GM18868 (cell line): ENCODE measurements at regions not wholly inside any gene's neighbourhood (a gene's known extent, or its start where the extent isn't known, plus 50 kb on each side); places are given as distances from the start of the nearest gene placed in this dataset.

Experiments used
- ATAC-seq: cut with Tn5 transposase; IDR thresholded peaks from one replicate; pipeline ENCODE4 v1.9.1; 2021; ENCODE audit warnings: mild to moderate bottlenecking, moderate library complexity; ENCODE audit not compliant: unreplicated experiment

- no peak for ATAC-seq
Observed at GRCh38 chr6:92667843-92668242, 751.5 kb downstream of the EPHA7 start.

GRCh38 chr6:92648364-92649086 is 770.8 kb downstream of the EPHA7 start:
- ATAC-seq = no peak

DNA sequence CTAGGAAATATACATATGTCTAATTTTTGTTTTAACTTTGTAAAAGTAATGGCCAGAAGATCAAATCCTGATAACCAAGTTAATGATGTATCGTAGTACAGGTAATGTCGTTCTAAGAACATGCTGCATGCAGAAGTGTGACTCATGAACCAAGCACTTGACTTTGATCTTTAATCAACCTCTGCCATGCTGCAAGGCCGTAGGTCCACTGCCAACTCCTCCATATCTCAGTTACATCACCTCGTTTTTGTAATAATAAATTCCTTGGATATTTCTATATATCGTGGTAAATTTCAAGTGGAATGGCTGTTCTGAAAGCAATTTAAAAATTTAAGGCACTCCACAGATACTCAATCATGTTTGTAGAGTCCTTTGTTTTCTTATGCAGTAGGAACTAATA is 771.7 kb downstream of the EPHA7 start:
- no peak for ATAC-seq

DNA sequence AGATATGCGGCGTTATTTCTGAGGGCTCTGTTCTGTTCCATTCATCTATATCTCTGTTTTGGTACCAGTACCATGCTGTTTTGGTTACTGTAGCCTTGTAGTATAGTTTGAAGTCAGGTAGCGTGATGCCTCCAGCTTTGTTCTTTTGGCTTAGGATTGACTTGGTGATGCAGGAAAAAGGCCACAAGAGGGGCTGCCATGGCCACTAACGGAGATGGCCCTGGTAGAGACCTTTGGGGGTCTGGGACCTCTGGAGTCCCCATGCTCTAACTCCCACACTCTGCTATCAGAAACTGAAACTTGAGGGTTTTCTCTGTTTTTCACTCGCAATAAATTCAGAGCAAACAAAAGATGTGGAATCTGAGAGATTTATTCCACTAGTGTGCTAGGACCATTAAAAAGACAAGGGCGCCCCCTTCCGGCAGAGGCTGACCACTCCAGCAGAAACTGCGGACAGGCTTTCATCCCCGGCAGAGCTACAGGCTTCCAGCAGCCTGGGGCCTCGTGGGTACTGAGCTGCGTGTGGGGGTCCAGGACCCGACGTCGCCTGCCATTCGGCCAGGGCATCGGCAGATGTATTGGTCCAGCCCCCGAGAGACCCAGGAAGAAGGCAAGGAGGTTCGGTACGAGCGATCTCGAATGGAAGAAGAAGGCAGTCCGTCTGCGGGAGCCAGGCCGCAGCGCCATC is 775.1 kb downstream of the EPHA7 start:
- ATAC-seq = peak; percentile 95

GRCh38 chr6:92635553-92636153 is 783.7 kb downstream of the EPHA7 start:
- ATAC-seq = no peak

DNA sequence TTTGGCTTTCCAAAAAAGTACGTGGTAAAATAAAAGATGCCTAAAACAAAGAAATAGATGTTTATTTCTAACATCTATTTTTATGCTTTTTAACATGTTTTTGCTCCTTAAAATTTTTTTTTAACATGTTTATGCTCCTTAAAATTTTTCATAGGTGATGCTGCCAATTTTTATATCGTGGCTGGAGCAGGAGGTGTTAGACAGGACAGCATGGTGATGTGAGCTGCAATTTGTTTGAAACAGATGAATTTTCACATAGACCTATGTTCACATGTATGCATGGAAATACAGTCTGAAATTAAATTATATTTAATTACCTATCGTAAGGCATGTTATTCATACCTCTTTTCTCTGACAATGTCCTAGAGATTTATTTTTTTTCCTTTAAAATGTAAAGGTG is 784.8 kb downstream of the EPHA7 start:
- no peak for ATAC-seq

GRCh38 chr6:92623431-92623830 is 795.9 kb downstream of the EPHA7 start:
- no peak for ATAC-seq

GRCh38 chr6:92617721-92618120 is 801.6 kb downstream of the EPHA7 start:
- no peak for ATAC-seq

DNA sequence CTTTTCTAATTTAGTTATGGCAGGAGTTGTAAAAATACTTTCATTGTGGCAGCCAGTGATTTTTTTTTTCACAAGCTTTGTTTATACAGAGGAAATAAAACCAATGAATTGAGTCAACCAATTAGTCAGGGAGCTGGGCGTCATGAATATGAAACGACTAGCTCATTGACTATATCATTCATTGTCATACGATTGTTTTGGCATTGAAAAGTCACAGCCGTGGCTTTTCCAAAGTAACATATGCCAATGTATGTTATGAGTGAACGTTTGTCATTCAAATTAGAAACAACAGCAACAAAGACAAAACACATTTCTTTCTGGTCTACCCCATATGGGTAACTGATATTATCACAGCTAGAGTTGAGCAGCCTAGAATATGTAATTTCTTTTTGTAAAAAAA is 810.6 kb downstream of the EPHA7 start:
- no peak for ATAC-seq

DNA sequence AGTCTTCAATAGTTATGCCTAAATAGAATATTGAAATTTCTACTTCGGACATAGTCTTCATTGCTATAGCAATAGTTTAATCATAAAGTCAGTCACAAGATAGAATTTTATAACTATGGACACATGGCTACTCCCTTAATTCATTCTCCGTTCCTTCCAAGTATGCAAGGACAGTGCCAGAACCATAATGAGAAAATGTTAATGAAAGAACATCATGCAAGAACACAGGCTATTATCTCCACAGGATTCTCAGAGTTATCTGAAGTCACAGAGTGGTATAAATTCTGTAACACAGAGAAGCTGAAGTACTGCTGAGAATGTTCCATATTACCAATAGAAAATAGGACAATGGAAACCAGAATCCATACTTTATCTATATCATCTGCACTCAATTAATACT is 826.2 kb downstream of the EPHA7 start:
- no peak for ATAC-seq

DNA sequence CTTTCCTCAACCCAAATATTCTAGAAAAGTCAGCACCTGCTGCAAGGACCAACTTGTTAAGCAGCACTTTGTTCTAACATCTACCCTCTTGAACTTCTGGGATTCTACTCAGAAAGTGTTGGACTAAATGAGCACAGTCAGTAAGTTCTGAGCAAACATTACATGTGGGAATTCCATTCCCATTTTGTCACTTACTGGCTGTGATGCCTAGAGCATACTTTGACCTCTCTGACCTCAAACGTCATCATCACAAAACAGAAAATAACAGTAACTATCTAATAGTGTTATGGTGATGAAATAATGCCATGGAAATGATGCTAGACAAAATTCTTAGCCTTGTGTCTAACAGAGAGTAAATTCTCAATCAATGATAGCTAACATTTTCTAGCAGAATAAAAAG is 829.4 kb downstream of the EPHA7 start:
- no peak for ATAC-seq

DNA sequence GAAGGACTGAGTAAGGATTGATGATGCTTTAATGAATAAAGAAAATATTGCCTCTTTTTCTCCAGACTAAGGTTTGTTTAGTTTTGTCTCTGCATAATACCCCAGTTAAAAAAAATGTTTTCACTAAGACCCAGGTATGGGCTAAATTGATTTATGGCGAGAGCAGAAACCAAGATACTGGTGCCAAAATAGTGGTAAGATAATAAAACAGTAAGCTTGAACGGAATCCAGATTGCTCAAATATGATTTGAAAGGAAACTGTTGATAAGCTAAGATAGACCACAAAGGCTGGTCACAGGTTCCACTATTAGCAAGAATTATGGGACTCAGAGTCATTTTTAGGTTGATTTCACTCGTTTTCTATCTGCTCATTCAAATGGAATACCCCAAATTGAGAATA is 831.2 kb downstream of the EPHA7 start:
- ATAC-seq = no peak

DNA sequence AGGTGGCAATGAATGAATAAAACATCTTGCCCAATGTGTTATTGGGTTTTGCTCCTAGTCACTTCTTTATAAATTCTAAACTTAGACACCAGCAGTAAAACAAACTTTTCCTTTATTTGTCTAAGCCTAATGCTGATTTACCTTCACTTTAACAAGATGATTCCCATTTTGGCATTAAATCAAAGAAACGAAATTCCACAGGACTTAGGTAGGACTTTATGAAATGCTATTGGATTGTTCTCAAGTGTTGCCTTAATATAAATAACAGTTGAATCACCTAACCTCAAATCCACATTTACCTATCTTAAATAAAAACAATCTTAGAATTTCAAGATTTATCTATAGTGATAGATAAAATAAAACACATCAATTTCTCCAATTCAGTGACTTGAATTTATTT is 831.8 kb downstream of the EPHA7 start:
- ATAC-seq = no peak

DNA sequence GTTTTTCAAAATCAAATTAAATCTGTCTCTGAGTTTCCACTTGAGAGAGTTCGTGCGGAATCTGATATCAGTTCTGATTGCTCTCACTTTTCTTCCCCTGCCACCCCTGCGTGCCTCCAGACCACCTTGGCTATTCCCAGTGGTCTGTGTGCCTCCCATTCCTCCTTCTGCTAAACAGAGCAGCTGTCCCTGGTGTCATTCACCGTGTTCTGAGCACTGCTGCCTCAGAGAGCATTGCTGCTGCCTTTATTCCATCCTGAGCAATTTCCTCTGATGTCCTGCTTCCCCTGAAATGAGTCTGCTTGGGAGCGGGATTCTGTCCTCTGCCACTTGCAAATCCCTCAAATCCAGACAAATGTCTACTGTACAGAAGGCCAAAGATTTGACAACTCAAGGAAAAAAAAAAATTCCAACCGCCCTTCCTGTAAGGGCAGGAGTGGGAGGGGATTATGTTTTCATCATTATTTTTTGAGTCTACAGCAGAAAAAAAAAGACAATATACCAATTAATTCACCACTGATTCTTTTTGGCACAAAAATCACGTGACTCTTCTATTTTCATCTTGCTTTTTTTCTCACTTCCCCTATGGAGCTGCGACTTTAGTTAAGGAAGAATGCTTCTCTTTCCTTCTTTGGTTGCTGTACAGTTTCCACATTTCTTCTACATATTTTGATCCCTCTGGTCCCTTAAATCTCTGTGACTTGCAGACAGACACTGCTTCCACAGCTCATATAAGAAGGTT is 833.0 kb downstream of the EPHA7 start:
- ATAC-seq = no peak

- ATAC-seq = no peak
Observed at GRCh38 chr6:92582211-92582610, 837.1 kb downstream of the EPHA7 start.

DNA sequence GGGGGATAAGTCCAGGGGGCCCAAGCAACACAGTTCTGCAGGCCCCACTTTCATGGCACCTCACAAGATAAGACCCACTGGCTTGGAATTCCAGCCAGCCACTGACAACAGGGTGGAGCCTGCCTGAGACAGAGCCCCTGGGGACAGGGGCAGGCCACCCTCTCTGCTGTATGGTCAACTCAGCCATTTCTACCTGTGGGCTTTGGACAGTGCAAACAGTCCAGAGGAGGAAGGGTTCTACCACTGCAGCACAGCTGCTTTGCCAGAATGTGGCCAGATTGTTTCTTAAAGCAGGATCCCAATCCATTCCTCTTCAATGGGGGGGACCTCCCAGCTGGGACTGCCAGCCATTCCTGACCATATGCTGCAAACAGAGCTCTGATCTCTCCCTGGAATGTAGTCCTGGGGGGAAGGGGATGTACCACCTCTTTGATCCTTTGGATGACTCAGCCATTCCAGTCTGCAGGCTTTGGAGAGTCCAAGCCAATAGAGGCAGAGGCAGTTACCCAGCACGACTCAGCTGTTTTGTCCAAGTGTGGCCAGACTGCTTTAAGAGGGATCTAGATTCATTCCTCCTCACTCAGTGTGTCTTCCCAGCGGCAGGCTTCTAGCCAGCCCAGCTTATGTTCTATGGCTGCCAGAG is 842.2 kb downstream of the EPHA7 start:
- ATAC-seq = no peak

DNA sequence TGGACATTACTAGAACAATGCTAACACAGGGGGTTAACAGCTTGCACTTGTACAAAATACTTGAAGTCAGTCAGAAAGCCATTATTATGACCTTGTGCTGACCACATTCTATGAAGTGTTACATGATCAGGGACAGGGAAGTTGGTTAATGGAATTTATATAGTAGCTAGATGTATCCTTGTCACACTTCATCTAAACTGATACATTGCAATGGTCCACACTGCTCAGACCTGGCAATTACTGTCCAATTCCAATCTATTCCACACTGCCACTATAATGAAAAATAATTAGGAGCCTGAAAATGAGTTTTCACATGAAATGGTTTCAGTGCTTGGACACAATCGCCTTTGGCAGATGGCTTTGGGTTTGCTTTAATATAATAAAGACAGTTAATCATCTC is 850.8 kb downstream of the EPHA7 start:
- ATAC-seq = no peak

- ATAC-seq = no peak
Observed at GRCh38 chr6:92566632-92567031, 852.7 kb downstream of the EPHA7 start.

- ATAC-seq = no peak
Observed at GRCh38 chr6:92564376-92564775, 855.0 kb downstream of the EPHA7 start.

GRCh38 chr6:92559611-92560010 is 859.7 kb downstream of the EPHA7 start:
- no peak for ATAC-seq

DNA sequence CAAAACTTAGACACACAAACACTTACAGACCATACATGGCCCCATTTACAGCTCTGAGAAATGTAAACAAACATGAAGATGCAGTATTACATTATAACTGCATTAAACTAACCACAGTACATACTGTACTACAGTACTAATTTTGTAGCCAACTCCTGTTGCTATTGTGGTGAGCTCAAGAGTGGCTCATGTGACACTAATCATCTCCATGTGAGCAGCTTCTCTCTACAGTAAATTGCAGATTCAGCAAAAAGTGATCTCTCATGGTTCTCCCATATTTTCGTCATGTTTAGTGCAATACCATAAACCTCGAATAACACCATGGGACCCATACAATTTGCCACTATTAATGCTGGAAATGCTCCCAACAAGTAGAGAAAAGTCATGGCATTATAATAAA is 860.4 kb downstream of the EPHA7 start:
- ATAC-seq = no peak
